Panc1 (cell line): ENCODE measurements at regions not wholly inside any gene's neighbourhood (a gene's known extent, or its start where the extent isn't known, plus 50 kb on each side); places are given as distances from the start of the nearest gene placed in this dataset.

Experiments
- ATAC-seq: fragments of 200-7000 bp; cut with Tn5 transposase; 2 replicates; pipeline ENCODE4 v1.9.1; 2020; ENCODE audit warnings: mild to moderate bottlenecking, moderate library complexity
- BruUV-seq: library from RNA; stranded (reverse); fragments of 400-500 nt; replicated peaks from 2 replicates; lab custom pipeline; 2021; lab: Mats Ljungman, UMichigan
- CTCF ChIA-PET: fragments of 300-600 bp; sonication (Branson Sonifier 250); formaldehyde crosslinking; loops from one replicate; lab custom pipeline; 2022; ENCODE audit warnings: antibody characterized with exemption; lab: Charles Lee
- POLR2A ChIA-PET: fragments of 300-600 bp; sonication (Branson Sonifier 250); formaldehyde crosslinking; loops from one replicate; lab custom pipeline; 2022; ENCODE audit warnings: antibody characterized with exemption; lab: Charles Lee
- DNase-seq: peaks from one replicate; pipeline ENCODE4 v3.0.0-alpha.2; 2010; ENCODE audit warnings: low read depth, low spot score
- H3K27ac ChIP-seq: 2 replicates; pipeline ENCODE4 v1.5.1; 2011; ENCODE audit warnings: mild to moderate bottlenecking, low read length, inconsistent platforms
- H3K27me3 ChIP-seq: fragments of 200-500 bp; sonication (Bioruptor generic); 2 replicates; pipeline ENCODE4 v1.6.0; 2014; ENCODE audit warnings: low read length, inconsistent platforms; ENCODE audit not compliant: control insufficient read depth, insufficient read depth
- H3K36me3 ChIP-seq: fragments of 200-500 bp; sonication (Bioruptor generic); 2 replicates; pipeline ENCODE4 v1.5.1; 2014; ENCODE audit warnings: inconsistent platforms, mild to moderate bottlenecking, low read length, moderate library complexity; ENCODE audit not compliant: control insufficient read depth, insufficient read depth
- H3K4me1 ChIP-seq: 2 replicates; pipeline ENCODE4 v1.5.1; 2011; ENCODE audit warnings: inconsistent platforms, mild to moderate bottlenecking, low read length, moderate library complexity; ENCODE audit not compliant: control insufficient read depth, insufficient read depth
- H3K4me3 ChIP-seq, 2 experiments: 2 replicates each; pipeline ENCODE4 v1.5.1; 2011 to 2012; ENCODE audit warnings: low read depth in 2 of 2, low read length in 2 of 2, mild to moderate bottlenecking in 2 of 2, inconsistent platforms in 1 of 2, moderate library complexity in 1 of 2
- H3K9me3 ChIP-seq: fragments of 200-500 bp; sonication (Bioruptor generic); 2 replicates; pipeline ENCODE4 v1.5.1; 2014; ENCODE audit warnings: low read depth, mild to moderate bottlenecking, inconsistent platforms, low read length, moderate library complexity; ENCODE audit not compliant: control insufficient read depth, insufficient read depth
- CTCF ChIP-seq: fragments of 450-650 bp; IDR thresholded peaks from 2 replicates; pipeline ENCODE4 v1.5.1; 2017; ENCODE audit warnings: mild to moderate bottlenecking
- POLR2AphosphoS5 ChIP-seq: IDR thresholded peaks from 2 replicates; pipeline ENCODE4 v1.6.1; 2012; ENCODE audit warnings: mild to moderate bottlenecking, low read depth, low read length, moderate library complexity
- REST ChIP-seq, 2 experiments: IDR thresholded peaks; 2 replicates each; pipeline ENCODE4 v1.6.1; 2011 to 2012; ENCODE audit warnings: low read depth in 2 of 2, control low read depth in 1 of 2, low read length in 1 of 2, mild to moderate bottlenecking in 1 of 2, moderate library complexity in 1 of 2; ENCODE audit not compliant: insufficient read depth in 1 of 2
- SIN3A ChIP-seq: IDR thresholded peaks from 2 replicates; pipeline ENCODE4 v1.6.1; 2012; ENCODE audit warnings: low read depth, mild to moderate bottlenecking, low read length, moderate library complexity, borderline replicate concordance; ENCODE audit not compliant: insufficient read depth
- TCF7L2 ChIP-seq: IDR thresholded peaks from 2 replicates; pipeline ENCODE4 v1.6.1; 2011; ENCODE audit warnings: mild to moderate bottlenecking, low read depth, low read length, inconsistent platforms
- in situ Hi-C: cut with HindIII; loops from 2 replicates; pipeline ENCODE4 v1.10.0; 2016; ENCODE audit warnings: low sequenced_read_pairs, low pct_unique_long_range_greater_than_20kb
- intact Hi-C: fragments of 100-400 bp; cut with micrococcal nuclease; formaldehyde crosslinking; loops from one replicate; pipeline ENCODE4 v1.10.0; 2022; ENCODE audit not compliant: unreplicated experiment

- Histone ChIP-seq H3K27me3 (no peaks in the 10 kb centered on the region), H3K4me1 (no peaks in the 10 kb centered on the region), H3K9me3 (peaks cover 3% of the 10 kb centered on the region; the same call in 1 of the 2 replicates), H3K27ac (no peak overlapping the region), H3K4me3 (no peak overlapping the region), H3K36me3 (no peaks in the 10 kb centered on the region)
- intact Hi-C loops = no loop called here
- POLR2A ChIA-PET = no interaction called here
- ATAC-seq = no peak
- no peak for DNase-seq
- in situ Hi-C loops = no loop called here
- TF ChIP-seq CTCF (no peak), POLR2AphosphoS5 (no peak), REST (IDR thresholded peaks at IDR 0.05; ENCODE audit: insufficient read depth in 1 of 2, low read depth in 2 of 2, low read length in 1 of 2) (no peak), SIN3A (no peak), TCF7L2 (no peak)
- no TSS peak for BruUV-seq
- CTCF ChIA-PET = no interaction called here
Observed at GRCh38 chrX:82842286-82842685, 665.8 kb upstream of the POU3F4 start.

GRCh38 chrX:82848111-82848510, 660.0 kb upstream of the POU3F4 start:
- Histone ChIP-seq H3K4me3 (no peak overlapping the region), H3K36me3 (no peaks in the 10 kb centered on the region), H3K9me3 (no peaks in the 10 kb centered on the region), H3K27ac (no peak overlapping the region), H3K27me3 (no peaks in the 10 kb centered on the region), H3K4me1 (no peaks in the 10 kb centered on the region)
- BruUV-seq = no TSS peak
- no peak for TF ChIP-seq TCF7L2
- no peak for DNase-seq
- intact Hi-C loops = no loop called here
- ChIA-PET CTCF (no interaction called here), POLR2A (no interaction called here)
- in situ Hi-C loops = no loop called here
- no peak for ATAC-seq
